DMS53 treated with DMSO at 0.1 percent for 48 hours (cell line): ENCODE measurements at regions not wholly inside any gene's neighbourhood (a gene's known extent, or its start where the extent isn't known, plus 50 kb on each side); places are given as distances from the start of the nearest gene placed in this dataset.

Experiments used
- DNase-seq: peaks from one replicate; lab custom pipeline; 2025; ENCODE audit not compliant: unreplicated experiment; lab: John Stamatoyannopoulos, UW

DNA sequence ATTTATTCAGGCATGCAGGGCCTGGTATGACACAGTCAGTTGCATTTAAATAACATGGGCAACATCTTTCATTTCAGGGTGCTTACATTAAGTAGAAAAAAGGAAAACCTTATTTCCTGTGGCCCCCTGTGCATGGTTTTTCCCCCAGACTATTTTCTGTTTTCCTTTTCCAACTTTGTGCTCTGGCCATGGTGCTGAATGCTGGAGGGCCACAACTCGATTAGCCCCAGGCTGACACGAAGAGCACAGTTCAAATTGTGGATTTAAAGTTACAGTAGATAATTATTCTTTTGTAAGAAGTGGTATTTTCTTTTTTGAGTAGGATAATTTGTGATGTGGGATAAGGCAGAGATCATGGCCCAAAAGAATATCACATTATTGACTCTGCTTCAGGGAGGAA lies 332.0 kb downstream of the HAO1 start:
- DNase-seq = no peak

DNA sequence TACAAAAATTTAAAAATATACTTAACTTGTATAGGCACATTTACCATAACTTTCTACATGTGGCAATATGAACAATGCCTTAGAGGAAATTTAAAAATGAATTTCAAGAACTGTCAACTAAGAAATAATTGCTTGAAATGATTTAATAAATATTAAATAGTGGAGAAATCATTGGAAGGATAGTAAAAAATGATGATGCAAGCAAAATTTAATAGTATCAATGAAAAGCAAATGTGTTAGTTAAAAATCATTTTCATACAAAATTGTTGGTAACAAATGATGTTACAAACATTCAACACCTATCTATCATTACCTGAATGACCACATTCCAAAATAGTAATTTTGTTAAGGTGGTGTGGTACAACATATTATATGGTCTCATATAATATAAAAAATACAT lies 331.0 kb downstream of the HAO1 start:
- no peak for DNase-seq

DNA sequence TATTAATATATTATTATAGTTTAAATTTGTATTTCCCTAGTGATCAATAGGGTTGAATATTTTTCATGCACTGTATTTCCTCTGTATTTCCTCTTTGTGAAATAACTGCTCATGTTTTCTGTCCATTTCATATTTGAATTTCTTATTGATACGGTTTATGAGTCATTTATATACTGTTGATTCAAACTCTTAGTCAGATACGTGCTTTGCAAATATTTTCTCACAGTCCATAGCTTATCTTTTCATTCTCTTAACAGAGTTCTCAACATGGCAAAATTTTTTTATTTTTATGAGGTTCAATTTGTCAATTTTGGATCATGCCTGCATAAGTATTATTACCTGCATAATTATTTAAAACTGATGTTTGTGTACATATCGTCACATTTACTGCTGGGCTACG lies 329.6 kb downstream of the HAO1 start:
- DNase-seq = no peak

DNA sequence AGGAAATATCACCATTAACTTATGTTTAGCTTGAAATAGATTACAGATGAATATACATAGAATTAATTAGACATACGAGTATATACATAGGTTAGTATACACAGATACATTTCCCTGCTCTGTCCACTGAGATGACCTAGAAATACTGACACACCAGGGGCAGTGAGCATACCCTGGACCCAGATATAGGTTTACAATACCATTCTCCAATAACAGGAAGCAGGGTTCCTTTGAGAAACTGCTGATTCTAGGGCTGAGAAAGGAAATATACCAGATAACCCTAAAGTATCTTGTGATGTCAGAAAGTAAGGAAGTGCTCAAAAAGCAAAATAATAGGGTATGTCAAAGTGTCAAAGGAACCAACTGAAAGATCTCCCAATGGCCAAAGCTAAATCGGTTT lies 322.5 kb downstream of the HAO1 start:
- no peak for DNase-seq

DNA sequence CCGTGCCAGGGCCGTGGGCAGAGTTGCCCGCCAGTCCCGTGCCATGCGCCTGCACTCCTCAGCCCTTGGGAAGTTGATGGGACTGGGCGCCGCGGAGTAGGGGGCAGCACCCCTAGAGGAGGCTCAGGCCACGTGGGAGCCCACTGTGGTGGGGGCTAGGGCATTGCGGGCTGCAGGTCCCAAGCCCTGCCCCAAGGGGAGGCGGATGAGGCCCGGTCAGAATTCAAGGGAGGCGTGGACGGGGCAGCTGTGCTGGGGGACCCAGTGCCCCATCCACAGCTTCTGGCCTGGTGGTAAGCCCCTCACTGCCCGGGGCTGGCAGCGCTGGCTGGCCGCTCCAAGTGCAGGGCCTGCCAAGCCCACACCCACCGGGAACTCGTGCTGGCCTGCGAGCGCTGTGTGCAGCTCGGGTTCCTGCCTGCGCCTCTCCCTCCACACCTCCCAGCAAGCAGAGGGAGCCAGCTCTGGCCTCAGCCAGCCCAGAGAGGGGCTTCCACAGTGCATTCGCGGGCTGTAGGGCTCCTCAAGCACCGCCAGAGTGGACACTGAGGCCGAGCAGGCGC lies 317.8 kb downstream of the HAO1 start:
- DNase-seq = no peak

DNA sequence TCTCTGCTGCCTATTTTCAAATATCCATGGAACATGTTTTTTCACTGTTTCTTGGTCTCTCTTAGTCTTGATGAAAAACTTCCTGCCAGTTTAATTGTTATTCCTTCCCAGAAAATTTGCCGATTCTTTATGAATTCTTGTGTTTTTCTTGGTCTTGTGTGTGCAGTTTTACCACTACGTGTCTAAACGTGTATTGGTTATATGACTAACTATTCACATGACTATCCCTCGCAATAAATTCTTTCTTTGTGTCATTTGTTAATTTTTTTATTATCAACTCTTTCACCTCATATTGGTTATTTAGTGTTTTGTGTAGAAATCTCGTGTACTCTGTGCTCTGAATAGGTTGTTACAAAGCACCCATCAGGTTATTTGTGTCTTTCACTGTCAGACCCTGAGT lies 315.4 kb downstream of the HAO1 start:
- DNase-seq = no peak

DNA sequence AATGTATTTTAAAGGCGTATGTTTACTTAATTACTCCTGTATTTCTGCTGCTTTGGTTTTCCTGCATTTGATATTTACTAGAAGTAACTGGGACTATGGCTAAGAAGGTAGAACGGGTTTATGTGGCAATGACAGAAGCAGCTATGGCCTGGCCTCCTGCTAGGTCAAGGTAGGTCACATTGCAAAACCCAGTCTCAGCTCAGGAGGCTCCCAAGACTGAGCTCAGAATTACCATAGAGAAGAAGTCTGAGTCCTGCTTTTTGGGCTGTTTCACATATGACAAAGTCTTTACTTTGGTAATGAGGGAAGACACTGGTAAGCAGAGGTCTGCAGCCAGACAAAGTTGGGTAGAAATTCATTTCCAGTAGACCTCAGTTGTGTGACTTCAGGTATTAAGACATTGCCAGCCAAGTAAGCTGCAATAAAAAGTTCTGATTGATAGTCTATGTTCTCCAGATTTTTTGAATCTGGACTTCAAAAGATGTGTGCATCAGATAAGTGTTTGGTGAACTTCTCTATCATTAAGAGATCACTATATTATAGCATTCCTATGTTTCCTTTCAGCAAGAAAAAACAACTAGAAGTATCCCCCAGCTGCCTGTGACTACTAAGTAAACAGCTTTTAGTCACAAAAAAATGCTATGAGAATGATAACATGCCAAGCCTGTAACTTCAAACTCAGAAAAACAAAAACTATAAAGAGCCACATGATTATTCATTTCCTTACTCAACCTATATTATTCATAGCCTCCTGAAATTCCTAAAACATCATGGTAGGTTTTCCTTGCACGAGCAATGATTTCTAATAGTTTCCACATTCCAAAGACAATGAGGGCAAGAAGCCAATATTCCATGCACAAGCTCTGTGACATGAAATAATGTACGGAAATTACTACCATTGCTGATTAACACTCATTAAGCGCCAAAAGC lies 312.3 kb downstream of the HAO1 start:
- DNase-seq = no peak

DNA sequence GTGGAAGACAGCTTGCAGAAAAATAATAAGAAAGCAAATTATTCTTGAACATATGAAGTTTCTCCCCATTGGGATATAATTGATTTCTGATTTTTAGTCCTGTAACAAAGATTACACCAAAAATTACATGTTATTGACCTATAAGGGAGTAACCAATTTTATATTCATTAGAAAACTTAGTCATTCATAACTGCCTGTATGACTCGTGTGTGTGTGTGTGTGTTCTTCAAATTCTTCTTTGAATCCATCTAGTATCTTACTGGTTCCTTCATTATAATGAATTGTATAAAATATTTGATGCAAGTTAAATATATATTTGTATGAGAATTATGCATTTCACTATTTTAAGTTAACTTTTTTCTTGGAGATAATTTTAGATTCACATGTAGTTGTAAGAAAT lies 310.4 kb downstream of the HAO1 start:
- no peak for DNase-seq

DNA sequence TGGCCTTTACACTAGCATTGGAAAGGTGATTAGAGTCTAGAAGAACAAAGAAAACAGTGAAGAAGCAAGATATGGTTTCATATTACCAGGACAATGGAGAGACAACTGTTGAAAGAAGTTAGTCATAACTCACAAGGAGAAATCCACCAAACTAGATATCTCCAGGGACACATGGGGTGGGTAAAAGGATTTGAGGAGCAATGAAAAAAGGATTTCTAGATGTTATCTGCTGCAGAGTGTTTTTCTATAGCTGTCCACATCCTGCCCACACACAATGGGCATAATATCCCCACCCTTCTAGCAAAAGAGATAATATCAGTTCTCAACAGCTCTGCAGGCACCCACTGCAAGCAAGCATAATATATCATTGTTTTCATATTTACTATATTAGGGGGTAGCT lies 303.1 kb downstream of the HAO1 start:
- DNase-seq = no peak

DNA sequence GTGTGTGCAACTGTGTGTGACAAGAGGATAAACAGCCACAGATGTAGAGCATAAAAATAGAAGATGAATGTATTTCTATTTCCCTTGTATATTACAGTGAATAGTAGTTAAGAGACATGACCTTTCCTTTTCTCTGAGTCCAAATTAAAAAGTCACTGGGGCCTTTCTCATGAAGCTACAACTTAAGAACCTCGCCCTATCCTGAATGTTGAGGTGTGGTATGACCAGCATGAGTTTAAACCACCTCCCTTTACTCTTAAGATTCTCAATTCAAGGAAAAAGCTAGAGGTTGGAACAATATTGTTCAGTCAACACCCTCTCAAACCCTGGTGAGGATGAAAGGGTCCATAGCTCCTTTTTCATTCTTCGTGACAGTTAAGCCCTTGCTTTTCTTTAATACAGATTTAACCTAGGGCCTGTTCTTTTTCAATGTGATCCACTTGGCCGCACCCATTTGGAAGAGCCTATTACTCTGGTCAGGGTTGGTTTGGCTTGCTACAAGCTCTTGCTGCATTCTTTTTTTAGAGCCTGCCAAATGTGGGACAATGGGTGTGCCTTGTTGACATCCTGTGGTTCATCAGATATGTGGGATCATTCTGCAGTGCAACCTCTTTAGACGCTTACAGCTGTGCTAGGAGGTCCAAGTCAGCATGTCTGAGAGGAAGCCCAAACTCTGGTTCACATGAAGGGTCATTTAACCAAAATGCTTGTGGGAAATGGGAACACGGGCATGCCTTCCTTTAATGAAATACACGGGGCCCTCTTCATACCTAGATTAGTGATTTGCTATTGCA lies 290.0 kb downstream of the HAO1 start:
- no peak for DNase-seq

DNA sequence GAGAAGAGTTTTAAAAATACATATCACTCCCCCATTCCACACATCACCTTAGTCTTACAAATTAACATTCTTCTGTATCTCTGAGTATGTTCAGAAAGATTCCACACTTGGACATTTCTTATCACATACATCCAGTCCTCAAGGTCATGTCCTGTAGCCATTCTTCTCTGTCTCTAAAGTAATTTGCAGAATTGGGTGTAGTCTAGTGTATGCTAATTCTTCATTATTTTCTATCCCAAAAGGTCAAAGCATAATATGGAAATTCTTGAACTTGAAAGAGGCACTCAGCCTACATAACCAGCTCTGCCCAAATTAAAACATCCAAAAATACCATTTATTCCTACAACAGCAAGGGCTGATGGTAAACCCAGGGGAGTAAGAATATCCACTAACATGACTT lies 286.0 kb downstream of the HAO1 start:
- no peak for DNase-seq

DNA sequence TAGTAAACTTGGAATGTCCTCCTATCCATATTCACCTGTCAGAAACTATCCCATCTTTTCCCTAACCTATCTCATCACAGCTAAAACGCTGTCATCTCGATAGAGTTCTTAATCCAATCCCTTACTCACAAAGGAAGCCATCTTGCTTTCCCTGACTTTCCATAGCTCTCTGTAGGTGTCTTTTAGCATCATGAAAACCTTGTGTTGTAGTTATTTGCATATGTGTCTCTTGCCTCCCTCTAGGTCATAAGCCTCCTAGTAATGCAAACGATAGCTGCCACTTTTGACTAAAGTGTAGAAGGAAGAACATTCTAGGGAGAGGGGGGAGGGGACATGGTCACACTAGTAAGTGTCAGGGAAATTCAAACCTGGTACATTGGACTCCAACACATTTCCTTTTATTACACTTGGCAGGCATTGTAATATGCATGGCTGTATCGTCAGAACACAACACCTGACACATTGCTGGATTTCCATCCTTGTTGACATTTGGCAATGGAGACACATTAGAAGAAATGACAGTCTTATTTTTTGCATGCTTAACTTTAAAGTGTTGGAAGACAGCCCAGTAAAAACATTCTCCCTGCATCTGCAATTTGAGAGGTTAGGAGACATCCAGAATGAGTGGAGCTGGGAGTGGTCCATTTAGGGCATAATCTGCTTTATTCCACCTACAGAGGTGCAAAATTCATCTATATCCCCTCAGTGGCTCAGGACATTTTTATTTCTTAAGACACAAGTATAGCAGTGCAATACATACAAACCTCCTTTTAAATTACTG lies 283.4 kb downstream of the HAO1 start:
- no peak for DNase-seq

DNA sequence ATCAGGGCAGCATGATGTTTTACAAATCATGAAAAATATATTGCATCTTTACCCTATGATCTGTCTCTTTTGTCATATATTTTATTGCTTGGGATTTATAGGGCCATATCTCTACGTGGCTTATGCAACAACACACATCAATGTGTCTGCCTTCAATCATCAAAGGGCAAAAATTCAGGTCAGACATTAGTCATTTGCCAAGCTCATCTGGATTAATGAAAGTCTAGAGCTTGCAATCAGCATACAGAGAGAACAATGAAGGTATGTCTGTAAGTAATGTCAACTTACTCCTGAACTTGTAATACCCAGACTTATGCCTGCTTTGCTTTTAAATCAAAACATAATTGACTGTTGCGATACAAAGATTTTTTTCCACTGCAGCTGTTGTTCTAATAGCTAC lies 282.7 kb downstream of the HAO1 start:
- DNase-seq = peak; percentile 22

DNA sequence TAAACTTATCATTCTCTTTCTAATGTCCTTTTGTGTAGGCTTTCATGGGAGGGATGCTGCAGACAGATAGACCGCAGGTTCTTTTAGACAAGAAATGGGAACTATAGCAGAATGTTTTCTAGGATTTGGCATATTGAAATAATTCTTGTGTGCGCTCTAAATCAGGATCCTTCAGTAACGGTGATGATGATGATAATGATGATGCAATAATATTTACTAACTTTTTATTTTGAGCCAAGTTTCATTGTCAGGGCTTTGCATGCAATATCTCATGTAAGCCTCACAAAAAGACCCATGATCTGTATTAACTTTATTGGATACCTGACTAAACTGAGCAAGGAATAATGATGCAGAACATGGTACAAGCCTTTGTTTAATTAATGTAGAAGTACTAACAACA lies 280.1 kb downstream of the HAO1 start:
- no peak for DNase-seq

DNA sequence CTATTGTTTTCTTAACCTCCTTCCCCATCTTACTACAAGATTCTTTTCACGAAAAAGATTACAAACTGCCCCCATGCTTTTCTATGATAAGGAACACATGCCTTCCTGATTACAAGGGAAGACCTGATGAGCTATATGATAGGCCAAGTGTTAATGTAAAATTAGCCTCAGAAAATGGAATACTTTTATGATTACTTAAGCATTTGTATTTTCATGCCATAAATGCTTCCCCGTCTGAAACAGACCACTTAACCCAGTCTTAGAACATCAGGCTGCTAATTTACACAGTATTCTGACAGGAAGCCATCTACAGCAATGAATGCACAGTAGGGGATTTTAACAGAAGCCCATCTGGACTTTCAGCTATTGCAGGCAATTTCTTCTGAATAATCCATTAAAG lies 274.9 kb downstream of the HAO1 start:
- DNase-seq = no peak

DNA sequence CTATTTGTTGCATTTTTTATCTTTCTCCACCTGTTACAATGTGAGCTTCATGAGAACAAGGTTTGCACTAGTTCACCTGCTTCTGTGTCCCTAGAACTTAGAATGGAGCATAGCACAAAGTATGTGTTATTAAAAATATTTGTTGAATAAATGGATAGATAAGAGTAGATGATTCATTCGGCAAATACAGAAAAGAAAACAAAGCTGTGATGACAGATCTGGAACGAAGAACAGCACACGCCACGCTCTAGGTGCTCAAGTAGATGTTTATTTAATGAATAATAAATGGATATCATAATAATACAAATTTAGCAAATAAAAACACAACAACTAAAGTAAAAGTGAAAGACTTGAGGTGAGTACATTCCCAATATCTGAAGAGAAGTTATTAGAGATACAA lies 273.1 kb downstream of the HAO1 start:
- DNase-seq = peak; percentile 97

DNA sequence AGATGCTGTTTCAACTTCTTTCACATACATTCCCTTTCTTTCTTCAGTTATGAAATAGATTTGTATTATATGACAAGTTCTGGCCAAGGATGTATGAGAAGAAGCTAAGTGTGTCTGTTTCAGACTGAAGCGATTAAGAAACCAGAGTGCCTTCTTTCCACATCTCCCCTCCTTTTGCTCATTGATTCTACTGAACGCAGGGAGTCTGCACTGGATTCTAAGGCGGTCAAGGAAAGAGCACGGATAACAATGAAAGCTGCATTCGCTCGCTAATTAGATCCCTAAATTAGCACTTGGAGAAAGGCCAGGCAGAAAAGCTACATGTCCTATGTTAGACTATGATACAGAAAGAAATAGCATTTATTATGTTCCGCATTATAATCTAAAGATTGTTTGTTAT lies 267.7 kb downstream of the HAO1 start:
- no peak for DNase-seq

DNA sequence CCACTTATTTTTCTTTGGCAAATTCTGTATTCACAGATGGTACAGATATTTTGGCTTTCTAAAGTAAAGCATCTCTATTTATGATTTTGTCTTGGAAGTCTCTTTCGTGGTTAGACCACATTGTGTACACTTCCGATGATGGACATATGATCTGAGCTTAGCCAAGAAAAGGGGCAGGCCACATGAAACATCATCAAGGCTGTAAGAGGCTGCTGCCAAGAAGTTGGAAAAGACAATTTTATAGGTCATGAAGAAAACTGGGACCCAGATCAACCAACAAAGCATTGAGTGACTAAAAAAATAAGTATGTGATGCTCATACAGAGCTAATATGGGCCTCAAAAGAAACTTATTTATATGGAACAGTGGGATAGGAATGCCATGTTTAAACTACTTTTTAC lies 266.4 kb downstream of the HAO1 start:
- DNase-seq = no peak

DNA sequence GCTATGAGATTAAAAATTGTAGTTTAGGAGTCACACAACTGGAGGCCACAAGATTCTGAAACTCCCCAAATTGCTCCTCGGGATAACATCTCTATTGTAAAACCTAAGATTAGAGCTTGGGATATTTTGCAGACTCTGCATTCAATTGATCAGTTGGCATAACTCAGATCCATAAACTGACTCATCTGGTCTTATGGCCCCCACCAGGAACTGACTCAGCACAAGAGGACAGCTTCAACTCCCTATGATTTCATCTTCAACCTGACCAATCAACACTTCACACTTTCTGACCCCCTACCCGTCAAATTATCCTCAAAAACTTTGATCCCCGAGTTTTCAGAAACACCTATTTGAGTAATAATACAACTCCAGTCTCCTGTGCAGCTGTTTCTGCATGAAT lies 257.3 kb downstream of the HAO1 start:
- DNase-seq = no peak

DNA sequence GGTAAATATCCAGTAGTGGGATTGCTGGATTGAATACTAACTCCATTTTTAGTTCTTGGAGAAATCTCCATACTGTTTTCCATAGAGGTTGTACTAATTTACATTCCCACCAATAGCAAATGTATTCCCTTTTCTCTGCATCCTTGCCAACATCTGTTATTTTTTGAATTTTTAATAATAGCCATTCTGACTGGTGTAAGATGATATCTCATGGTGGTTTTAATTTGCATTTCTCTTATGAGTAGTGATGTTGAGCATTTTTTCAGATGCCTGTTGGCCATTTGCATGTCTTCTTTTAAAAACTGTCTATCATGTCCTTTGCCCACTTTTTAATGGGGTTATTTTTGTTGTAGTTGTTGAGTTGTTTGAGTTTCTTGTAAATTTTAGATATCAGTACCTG lies 253.2 kb downstream of the HAO1 start:
- no peak for DNase-seq

DNA sequence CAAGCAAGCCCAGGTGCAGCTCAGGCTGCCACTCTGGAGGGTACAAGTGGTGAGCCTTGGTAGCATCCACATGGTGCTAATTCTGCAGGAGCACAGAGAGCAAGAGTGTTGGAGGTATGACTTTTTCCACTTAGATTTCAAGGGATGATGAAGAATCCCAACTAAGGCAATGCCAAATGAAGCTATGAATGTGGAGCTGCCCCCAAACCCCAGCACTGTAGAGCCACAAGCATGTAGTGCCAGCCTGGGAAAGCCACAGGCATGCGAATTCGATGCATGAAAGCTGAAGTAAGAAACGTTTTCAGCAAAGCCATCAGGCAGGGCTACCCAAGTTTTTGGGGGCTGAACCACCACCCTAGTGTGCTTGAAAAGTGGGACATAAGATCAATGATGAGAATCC lies 251.1 kb downstream of the HAO1 start:
- no peak for DNase-seq
